Brain microvascular endothelial cell (primary cell): ENCODE measurements at regions not wholly inside any gene's neighbourhood (a gene's known extent, or its start where the extent isn't known, plus 50 kb on each side); places are given as distances from the start of the nearest gene placed in this dataset.

ENCODE experiments used
- DNase-seq: peaks from one replicate; pipeline ENCODE4 v3.0.0-alpha.2; 2020
- H3K27ac ChIP-seq: fragments of 250-450 bp; sonication (Bioruptor Pico); 2 replicates; pipeline ENCODE4 v1.5.1; 2020; ENCODE audit warnings: mild to moderate bottlenecking, moderate library complexity
- H3K27me3 ChIP-seq: fragments of 250-450 bp; sonication (Bioruptor Pico); replicated peaks from 2 replicates; pipeline ENCODE4 v1.5.1; 2020; ENCODE audit warnings: mild to moderate bottlenecking
- H3K36me3 ChIP-seq: fragments of 250-450 bp; sonication (Bioruptor Pico); replicated peaks from 2 replicates; pipeline ENCODE4 v1.5.1; 2020; ENCODE audit warnings: mild to moderate bottlenecking
- H3K4me3 ChIP-seq: 2 replicates; pipeline ENCODE4 v1.5.1; 2011; ENCODE audit warnings: low read depth, mild to moderate bottlenecking, control low read depth, low read length, moderate library complexity
- CTCF ChIP-seq: IDR thresholded peaks from 2 replicates; pipeline ENCODE4 v1.5.1; 2011; ENCODE audit warnings: low read depth, mild to moderate bottlenecking, moderate library complexity, low read length, control low read depth, inconsistent platforms; ENCODE audit errors: missing control alignments
- in situ Hi-C: cut with HindIII; loops from 2 replicates; pipeline ENCODE4 v1.10.0; 2017; ENCODE audit warnings: low sequenced_read_pairs, low pct_ligation_motif_present

GRCh38 chr21:39011911-39012310 lies 171.3 kb downstream of the PSMG1 start:
- DNase-seq = no peak
- TF ChIP-seq CTCF = no peak

GRCh38 chr21:39010629-39011404 lies 172.4 kb downstream of the PSMG1 start:
- no peak for DNase-seq
- in situ Hi-C loops = no loop called here
- H3K36me3 ChIP-seq = no peaks in the 10 kb centered on the region
- no peaks in the 10 kb centered on the region for H3K27me3 ChIP-seq
- no peak overlapping the region for H3K27ac ChIP-seq
- no peak overlapping the region for H3K4me3 ChIP-seq
- TF ChIP-seq CTCF = no peak

More at GRCh38 chr21:39011911-39012310, 171.3 kb downstream of the PSMG1 start:
- Histone ChIP-seq H3K27ac (no peak overlapping the region), H3K36me3 (no peaks in the 10 kb centered on the region), H3K27me3 (no peaks in the 10 kb centered on the region), H3K4me3 (no peak overlapping the region)
- in situ Hi-C loops = no loop called here

- no peak for TF ChIP-seq CTCF
- Histone ChIP-seq H3K4me3 (no peak overlapping the region), H3K27ac (no peak overlapping the region), H3K27me3 (no peaks in the 10 kb centered on the region), H3K36me3 (no peaks in the 10 kb centered on the region)
- in situ Hi-C loops = no loop called here
- DNase-seq = no peak
Measured at GRCh38 chr21:39009587-39010225, 173.5 kb downstream of the PSMG1 start.

- DNase-seq = no peak
- Histone ChIP-seq H3K4me3 (no peak overlapping the region), H3K36me3 (no peaks in the 10 kb centered on the region), H3K27me3 (no peaks in the 10 kb centered on the region), H3K27ac (no peak overlapping the region)
- in situ Hi-C loops = no loop called here
- no peak for TF ChIP-seq CTCF
Measured at GRCh38 chr21:39007985-39008384, 175.3 kb downstream of the PSMG1 start.

GRCh38 chr21:39007532-39007931 lies 175.7 kb downstream of the PSMG1 start:
- in situ Hi-C loops = no loop called here
- Histone ChIP-seq H3K27me3 (no peaks in the 10 kb centered on the region), H3K27ac (no peak overlapping the region), H3K36me3 (no peaks in the 10 kb centered on the region), H3K4me3 (no peak overlapping the region)
- TF ChIP-seq CTCF = no peak
- DNase-seq = no peak
